ENCODE measurements at regions not wholly inside any gene's neighbourhood (a gene's known extent, or its start where the extent isn't known, plus 50 kb on each side); places are given as distances from the start of the nearest gene placed in this dataset.
"Not testable (repeated sequence)": the region's sequence is repeated elsewhere in the genome, so short reads cannot be mapped to it uniquely, and the experiment has no call there.

DNA sequence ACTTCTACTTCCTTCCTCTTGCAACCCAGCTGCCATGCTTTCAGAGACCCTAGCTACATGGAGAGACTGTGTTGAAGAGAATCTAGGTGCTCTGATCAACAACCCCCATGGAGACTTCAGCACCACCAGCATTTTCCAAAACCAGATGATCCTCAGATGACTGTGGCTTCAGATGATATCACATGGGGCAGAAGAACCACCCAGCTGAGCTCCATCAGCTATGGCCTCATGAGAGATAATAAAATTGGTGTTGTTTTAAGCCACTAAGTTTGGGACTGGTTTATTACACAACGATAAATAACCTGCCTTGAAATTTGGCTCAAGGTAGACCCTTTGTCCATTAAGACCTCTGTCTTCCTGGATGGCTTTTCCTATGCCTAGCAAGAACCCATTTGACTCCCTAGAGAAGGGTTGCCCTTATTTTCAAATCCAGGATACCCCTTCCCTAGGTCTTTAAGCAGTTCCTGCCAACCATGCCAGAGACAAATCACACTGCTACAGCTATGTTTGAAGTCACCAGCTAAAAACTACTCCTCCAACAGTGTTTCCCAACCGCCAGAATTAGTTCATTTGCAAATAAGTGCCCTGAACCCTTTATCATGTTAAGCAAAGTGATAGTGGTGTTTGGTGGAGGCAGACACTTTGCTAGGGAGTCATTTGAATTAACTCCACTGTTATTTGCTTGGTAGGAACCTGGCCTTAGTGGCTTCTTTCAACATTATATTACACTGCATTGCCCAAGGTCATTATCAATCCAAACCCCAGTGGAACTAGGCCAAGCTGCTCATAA, 136.9 kb upstream of the PALS2 start:
- DNase-seq, result no peak

GRCh38 chr7:24438232-24438631, 135.0 kb upstream of the PALS2 start:
- no peak for DNase-seq

- DNase-seq, result not testable (repeated sequence)
Observed at GRCh38 chr7:24439104-24439503, 134.1 kb upstream of the PALS2 start.

- DNase-seq, result no peak
Observed at GRCh38 chr7:24440892-24441291, 132.4 kb upstream of the PALS2 start.

GRCh38 chr7:24441314-24442027, 131.8 kb upstream of the PALS2 start:
- DNase-seq, result no peak

- DNase-seq, result no peak
Observed at GRCh38 chr7:24442170-24442777, 131.0 kb upstream of the PALS2 start.

DNA sequence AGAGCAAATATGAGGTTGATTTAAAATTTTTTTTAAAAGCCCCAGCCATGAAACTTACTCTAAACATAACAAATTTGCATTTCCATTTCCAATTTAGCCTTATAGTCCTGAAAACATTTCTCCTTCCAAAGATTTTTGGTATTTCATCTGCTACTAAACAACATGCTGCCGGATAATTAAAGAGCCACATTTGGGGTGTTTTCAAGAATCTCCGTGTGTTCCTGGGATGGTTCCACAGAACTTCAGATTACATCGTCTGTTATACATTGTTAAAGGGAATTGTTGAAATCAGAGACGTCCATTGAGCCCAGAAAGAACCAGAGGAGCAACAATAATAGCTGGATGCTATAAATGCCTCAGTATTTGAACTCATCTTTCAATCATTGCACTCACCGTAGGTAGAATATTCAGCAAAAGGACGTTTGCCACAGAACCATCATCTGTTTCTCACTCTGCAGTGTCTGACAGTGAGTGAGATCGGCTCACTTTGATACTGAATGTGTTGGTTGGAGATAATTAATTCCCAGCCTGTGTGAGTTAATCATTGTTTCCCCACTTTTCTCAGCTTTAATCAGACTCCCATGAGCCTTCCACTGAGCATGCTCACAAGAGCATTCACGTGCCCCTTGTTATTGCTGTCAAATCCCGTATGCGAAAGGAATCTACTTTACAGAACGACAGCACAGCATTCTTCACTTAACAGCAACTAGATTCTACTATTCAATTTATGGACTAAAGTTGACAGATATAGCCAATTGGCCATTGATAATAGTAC, 128.4 kb upstream of the PALS2 start:
- DNase-seq, result no peak

GRCh38 chr7:24448038-24448437, 125.2 kb upstream of the PALS2 start:
- no peak for DNase-seq

DNA sequence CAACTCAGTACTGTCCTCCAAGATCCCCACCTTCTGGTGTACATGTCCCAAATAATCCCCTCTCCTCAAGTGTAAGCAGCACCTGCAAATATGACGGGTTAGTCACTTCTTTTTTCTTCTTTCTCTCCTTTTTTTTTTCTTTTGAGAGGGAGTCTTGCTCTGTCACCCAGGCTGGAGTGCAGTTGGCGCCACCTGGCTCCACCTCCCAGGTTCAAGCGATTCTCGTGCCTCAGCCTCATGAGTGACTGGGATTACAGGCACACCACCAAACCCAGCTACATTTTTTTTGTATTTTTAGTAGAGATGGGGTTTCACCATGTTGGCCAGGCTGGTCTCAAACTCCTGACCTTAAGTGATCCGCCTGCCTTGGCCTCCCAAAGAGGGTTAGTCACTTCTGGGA, 123.8 kb upstream of the PALS2 start:
- not testable (repeated sequence) for DNase-seq

DNA sequence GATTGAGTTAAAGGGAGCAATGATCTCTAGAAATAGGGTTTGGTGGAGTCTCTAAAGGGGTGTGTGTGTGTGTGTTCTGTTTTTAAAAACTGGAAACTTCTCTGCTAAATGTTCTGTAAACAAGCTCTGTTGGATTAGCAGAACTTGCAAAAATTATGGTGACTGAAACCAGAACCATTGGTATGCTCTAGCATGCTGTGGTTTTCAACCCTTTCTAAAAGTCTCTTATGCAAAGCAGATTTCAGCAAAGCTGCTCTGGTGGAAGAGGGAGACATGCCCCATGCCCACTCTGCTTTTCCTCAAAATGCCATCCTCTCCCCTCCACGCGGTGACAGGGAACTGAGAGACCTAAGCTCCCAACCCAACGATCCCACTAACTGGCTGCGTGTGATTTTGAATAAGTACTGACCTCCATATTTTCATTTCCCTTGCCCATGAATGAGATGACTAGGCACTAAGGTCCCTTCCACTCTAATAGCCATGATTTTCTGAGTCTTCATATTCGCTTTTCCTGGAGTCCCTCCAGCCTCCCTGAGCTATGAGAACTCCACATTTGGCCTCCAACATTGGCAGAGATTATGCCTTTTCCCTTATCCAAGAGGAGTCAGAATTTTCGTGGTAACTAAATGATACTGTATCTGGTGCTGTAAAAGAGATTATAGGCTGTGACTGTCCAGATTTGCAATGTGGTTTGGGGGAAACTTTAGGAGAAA, 117.3 kb upstream of the PALS2 start:
- DNase-seq, result no peak

DNA sequence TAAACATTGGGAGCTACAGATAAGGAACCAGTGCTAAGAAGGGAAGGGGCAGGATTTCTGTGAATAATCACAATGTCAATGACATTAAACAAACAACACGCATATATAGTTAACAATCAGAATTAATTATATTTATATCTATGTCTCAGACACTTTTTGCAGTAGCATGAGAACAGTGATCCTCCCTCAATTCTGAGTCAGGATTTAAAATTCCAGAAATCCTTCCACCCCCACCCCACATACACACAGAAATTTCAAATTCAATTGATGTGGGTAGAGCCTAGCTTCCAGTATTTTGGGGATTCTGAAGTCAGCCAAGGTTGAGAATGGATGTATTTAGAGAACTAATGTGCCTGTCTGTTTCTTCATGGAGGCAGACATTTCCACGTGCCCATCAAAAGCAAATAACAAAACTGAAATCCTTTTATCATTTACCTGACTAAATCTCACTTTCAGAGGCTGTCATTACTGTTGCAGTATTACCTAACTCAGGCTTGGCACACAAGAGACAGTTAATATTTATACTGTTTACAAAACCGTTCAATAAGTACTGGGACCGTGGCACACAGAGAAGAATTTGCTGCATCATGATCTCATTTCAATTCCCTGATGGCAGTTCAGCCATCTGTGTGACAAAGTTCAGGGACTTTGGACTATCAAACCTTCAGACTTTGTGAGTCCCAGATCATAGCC, 116.6 kb upstream of the PALS2 start:
- DNase-seq, result no peak

- DNase-seq, result no peak
Observed at GRCh38 chr7:24457219-24457558, 116.1 kb upstream of the PALS2 start.

GRCh38 chr7:24462117-24462516, 111.1 kb upstream of the PALS2 start:
- no peak for DNase-seq

DNA sequence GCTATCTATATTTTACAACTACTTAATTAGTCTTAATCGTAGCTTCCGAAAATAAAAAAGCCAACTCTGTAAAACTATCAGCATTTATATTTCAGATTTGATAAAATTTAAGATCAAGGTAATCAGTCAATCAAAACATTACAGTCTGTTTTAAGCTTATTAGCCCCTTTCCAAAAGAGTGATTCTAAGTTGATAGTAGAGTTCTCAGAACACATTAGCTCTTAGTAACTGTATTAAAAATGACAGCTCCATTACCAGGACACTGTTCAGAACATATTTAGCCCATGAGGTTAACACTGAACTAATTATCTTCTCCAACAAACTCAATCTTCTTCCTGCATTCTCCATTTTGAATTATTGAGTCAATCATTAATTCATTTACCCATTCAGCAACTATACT, 110.3 kb upstream of the PALS2 start:
- no peak for DNase-seq

- no peak for DNase-seq
Observed at GRCh38 chr7:24463474-24463873, 109.8 kb upstream of the PALS2 start.

- no peak for DNase-seq
Observed at GRCh38 chr7:24464861-24465260, 108.4 kb upstream of the PALS2 start.

DNA sequence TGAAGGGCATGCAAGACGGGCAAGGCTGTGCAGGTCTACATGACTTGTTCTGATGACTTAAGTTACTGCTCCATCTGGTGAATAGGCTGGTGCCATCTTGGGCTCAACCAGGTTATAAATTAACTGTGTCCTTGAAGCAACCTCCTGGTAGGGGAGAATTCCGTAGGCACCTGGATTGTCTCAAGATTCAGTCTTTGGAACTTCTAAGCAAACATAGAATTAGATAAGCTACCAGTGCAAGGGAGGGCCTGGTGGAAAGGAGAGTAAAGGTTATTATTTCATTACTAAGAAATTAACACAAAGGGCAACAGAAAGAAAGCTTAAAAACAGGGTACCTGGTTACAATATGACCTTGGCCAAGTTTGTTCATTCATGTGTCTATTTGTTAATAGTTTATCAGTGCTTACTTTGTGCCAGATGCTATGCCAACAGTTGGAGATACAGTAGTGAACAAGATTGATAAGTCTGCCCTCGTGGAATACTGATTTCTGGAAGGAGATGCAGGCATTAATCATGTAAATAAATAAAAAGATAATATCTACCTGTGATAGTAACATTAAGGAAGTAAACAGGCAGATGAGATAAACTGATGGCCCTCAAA, 107.0 kb upstream of the PALS2 start:
- no peak for DNase-seq

DNA sequence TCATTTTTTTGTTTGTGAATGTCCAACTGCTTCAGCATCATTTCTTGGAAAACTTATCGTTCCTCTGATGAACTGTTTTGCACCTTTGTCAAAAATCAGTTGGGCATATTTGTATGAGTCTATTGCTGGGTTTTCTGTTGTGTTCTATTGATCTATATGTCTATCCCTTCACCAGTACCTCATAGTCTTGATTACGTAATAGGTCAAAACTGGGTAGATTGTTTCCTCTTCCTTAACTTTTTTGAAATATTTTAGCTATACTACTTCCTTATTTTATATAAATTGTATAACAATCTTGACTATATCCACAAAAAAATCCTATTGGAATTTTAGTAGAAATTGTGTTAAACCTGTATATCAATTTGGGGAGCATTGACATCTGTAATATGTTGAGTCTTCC, 104.1 kb upstream of the PALS2 start:
- DNase-seq, result no peak

DNA sequence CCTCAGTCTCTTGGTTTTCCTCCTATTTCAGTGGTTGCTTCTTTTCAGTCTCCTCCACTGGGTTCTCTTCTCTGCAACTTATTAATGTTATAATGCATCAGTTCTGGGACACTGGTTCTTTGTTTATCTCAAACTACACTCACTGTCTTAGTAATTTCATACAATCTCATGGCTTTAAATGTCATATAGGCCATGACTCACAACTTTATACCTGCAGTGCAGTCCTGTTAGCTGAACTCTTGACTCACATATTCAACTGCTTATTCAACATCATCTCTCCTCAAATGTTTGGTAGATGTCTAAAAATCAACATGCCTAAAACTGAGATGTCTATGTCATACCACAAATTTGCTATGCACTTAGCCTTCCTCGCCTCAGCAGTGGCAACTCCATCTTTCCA, 101.2 kb upstream of the PALS2 start:
- no peak for DNase-seq

DNA sequence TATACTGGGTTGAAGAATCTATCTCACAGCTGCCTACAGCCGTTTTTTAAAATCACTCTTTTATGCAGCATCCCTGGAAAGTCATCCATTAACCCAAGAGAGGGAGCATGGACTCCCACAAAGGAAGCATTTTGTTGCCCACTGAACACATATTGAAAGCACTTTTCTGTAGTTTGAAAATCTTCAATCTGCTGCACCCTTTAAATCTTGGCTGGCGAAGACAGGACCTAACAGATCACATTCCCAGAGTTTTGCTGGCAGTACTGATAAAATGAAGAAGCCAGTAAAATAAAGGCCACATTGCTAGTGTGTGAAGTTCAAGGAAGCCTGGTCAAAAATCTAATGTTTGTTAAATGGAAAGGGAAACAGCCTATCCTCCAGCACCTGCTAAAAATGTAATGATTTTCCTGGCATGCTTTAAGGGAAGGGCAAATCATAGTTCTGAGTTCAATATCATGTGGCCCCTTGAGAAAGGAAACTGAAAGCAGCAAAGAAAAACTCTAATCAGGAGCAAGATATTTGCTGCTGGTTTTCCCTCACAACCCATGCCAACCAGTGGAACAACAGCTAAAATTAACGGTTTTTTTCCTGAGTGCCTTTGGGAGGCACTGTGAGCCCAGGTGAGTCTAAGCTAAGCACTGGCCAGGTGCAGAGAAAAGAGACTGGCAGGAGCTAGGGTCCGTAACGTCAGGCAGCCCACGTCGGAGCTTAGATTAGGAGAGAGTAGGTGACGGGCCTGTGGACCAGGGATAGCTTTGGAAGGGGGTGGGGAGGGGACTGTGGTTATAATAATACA, 97.9 kb upstream of the PALS2 start:
- DNase-seq, result no peak

DNA sequence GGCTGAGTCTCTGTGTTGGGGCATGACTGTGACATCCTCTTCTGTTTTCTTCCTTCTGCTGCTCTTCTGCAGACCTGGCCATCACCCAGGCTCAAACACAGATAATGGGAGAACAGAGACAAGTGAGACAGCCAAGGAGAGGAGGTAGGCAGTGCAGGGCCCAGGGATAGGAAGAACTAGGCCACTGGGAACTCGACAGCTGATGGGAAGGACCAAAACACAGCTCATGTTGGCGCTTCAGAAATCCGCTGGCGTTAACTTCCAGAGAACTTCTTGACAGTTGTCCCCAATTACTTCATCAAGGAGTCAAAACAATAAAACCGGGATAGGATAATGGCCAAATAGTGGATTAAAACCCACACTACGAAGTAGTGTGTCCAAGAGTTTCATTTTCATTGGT, 97.0 kb upstream of the PALS2 start:
- no peak for DNase-seq

All from 8988T (cell line).